Left colon (tissue), 2 donors: ENCODE measurements at regions not wholly inside any gene's neighbourhood (a gene's known extent, or its start where the extent isn't known, plus 50 kb on each side); places are given as distances from the start of the nearest gene placed in this dataset.
"Not testable (repeated sequence)": the region's sequence is repeated elsewhere in the genome, so short reads cannot be mapped to it uniquely, and the experiment has no call there.

ENCODE experiments used
- ATAC-seq: fragments of 200-7000 bp; cut with Tn5 transposase; one replicate; pipeline ENCODE4 v1.9.1; 2020; ENCODE audit warnings: mild to moderate bottlenecking, moderate library complexity
- DNase-seq, 2 donors: peaks; one replicate each; pipeline ENCODE4 v3.0.0-alpha.2; 2020
- intact Hi-C, 2 donors: fragments of 100-400 bp; cut with DNase I in 1 of 2; cut with micrococcal nuclease in 1 of 2; formaldehyde crosslinking; loops; one replicate each; pipeline versions ENCODE4 v1.11.2 to v1.14.0; 2022; cut with DNase I, micrococcal nuclease
- donor health status: DM: no; HTN: no; CAD: no.
- donor health status: DM: yes; HTN: yes; CAD: no.

DNA sequence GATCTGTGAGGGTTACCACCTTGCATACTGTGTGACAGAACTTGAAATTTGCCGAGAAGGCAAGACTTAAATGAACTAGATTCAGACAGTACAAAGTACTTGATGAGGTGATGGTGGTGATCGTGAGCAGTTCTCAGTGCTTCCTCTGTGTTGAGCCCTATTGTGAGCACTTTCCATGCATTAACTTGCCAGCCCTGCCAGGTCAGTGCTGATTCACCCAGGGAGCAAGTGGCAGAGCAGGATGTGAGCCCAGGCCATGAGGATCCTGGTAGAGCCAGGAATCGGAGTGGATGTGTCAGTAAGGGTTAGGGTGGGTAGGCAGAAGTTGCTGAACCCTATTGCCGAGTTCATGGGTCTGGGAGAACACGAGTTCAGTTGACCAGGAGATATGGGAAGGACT is 4545.7 kb upstream of the TPTE start:
- intact Hi-C loops, ATAC-seq, DNase-seq: not testable (repeated sequence)

DNA sequence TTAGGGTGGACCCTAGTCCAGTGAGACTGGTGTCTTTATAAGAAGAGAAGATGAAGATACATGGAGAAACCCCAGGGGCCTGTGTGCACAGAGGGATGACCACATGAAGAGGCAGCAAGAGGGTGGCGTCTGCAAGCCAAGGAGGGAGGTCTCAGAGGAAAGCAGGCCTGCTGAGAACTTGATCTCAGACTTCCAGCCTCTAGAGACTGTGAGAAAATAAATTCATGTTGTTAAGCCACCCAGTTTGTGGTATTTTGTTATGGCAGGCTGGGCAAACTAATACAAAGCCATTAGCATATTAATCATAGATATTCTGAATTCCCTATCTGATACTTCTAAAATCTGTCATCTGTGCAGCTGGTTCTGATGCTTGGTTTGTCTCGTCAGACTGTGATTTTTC is 4523.8 kb upstream of the TPTE start:
- ATAC-seq, intact Hi-C loops, DNase-seq: not testable (repeated sequence)

DNA sequence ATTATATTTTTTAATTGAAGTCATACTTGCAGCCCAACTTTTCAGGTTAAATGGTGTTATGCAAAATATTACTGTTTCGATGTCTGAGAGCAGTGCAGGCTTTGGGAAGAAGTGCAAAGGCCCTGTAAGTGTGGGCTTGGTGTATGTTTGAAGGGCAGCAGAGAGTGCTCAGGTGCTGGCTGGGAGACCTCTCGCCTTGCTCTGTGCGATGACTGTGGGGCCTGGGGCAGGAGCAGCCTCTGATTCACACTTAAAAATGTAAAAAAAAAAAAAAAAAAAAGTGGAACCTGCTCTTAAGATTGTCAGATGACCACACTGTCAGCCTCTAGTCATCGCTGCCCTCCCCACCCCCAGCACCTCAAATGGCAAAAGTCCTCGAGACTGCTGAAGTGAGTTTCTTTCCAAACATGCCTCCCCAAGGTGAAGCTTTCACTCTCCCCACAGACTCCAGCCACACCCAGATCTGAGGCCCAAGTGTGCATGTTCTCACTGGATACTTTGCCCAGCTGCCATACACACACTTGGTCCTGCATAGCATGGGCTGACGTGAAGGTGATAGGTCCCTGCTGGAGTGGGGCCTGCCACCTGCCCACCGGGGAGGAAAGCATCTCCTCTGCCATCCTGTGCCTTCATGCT is 4505.8 kb upstream of the TPTE start:
- intact Hi-C loops, DNase-seq: not testable (repeated sequence)
- ATAC-seq = peak; percentile 46

- ATAC-seq, intact Hi-C loops: not testable (repeated sequence)
Measured at GRCh38 chr21:6020460-6020859, 4500.9 kb upstream of the TPTE start.

DNA sequence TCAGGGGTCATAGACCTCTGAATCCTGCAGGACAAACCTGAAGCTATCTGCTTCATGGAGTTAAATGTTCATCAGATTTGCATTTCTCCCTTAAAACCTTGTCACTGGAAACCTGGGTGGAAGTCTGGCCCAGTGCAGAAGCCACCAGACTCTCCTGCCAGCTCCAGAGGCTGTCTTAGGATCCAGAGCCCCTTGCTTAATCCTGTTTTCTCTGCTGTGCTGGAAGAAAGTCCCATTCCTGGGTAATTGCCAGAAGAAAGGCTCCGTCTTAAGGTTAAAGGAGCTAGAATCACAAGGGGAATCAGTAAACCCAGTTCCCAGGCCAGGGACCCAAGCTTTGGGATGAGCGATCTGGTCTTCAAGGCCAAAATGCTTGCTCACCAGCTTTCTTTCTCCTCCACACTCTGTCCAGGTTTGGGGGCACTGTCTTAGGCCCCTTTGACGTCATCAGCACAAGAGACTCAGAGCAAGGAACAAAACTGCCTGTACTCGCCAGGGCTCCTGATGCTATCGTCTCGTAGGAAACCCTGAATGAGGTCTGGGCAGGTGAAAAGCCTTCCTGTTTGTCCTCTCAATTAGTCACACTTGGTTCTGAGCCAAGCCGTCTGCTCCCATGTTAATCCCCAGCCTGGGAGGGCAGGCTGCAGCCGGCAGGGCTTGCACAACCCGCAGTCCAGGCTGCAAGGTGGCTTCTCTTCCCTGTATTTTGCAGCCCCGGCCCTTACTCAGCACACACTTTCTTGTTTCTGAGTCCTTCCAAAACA is 4500.2 kb upstream of the TPTE start:
- intact Hi-C loops, DNase-seq: not testable (repeated sequence)
- peak; percentile 78 for ATAC-seq

More at GRCh38 chr21:6020460-6020859, 4500.9 kb upstream of the TPTE start:
- not testable (repeated sequence) for DNase-seq

GRCh38 chr21:6021717-6022270 is 4499.6 kb upstream of the TPTE start:
- intact Hi-C loops, DNase-seq: not testable (repeated sequence)
- peak; percentile 59 for ATAC-seq

DNA sequence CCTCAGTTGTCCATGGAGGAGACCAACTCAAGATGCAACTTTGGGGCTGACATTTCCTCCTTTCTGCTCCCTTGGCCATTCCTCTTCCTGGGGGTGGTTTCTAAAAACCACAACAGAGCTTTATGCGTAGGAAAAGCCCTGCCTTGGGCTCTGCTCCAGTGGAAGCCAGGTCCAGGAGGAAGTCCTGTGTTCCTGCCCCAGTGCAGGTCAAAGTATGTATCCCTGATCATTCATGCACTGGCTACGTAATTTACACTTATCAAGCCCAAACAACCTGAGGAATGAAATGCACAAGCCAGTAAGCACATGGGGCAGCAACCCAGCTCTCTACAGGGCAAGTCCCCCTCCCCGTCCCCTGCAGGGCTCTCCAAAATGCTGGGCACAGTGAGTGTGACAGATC is 4498.1 kb upstream of the TPTE start:
- DNase-seq, intact Hi-C loops: not testable (repeated sequence)
- ATAC-seq = peak; percentile 68

GRCh38 chr21:6025139-6025538 is 4496.2 kb upstream of the TPTE start:
- intact Hi-C loops, DNase-seq: not testable (repeated sequence)
- ATAC-seq = peak; percentile 20

DNA sequence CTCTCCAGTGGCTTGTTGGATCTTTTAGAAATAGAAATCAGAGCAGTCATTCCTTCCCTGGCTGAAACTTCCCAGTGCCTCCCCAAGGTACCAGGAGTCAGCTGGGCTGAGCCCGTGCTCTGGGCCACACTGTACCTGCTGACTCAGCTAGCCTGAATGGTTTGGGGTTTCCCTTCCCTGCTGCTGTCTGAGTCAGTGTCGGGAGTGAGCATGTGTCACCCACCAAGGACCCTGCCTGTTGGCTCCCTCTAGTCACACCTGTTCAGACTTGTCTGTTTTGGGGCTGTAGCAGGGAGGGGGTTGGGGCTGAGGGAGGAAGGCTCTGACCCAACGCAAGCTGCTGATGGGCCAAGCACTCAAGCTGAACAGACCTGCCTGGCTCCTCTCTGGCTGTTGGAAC is 4493.9 kb upstream of the TPTE start:
- intact Hi-C loops, DNase-seq, ATAC-seq: not testable (repeated sequence)

GRCh38 chr21:6034124-6034678 is 4487.2 kb upstream of the TPTE start:
- not testable (repeated sequence) for ATAC-seq

DNA sequence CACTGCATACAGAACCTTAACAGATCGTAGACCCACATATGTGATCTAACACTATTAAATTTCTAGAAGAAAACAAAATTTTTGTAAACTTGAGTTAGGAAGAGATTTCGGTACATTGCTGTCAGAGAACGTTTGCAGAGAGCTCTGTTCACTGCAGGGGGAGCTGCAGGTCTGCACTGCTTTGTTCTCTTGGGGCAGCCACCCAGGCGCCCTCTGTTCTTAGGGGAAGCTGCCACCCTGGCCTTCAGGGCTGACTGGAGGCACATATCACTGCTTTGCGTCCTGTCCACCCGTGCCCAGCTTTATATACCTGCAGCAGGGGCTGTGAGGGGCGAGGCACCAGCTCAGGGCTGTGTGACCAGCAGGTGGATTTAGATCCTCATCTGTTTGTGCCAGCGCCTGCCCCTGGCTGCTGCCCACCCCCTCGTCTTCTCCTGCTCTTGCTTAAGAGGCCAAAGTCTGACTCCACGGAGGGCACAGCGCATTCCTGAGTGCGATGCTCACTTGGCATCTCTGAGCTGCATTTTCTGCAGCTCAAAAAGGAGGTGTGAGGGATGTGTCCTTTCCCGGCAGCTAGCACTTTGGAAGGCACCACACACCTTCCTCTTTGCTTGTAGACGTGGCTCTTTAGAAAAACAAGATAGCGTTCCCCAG is 4486.4 kb upstream of the TPTE start:
- peak; percentile 61 for ATAC-seq
- intact Hi-C loops, DNase-seq: not testable (repeated sequence)

More at GRCh38 chr21:6034124-6034678, 4487.2 kb upstream of the TPTE start:
- intact Hi-C loops, DNase-seq: not testable (repeated sequence)

GRCh38 chr21:6035474-6036155 is 4485.8 kb upstream of the TPTE start:
- peak; percentile 93 for ATAC-seq
- DNase-seq, intact Hi-C loops: not testable (repeated sequence)

- DNase-seq, ATAC-seq, intact Hi-C loops: not testable (repeated sequence)
Measured at GRCh38 chr21:6039224-6039623, 4482.2 kb upstream of the TPTE start.

DNA sequence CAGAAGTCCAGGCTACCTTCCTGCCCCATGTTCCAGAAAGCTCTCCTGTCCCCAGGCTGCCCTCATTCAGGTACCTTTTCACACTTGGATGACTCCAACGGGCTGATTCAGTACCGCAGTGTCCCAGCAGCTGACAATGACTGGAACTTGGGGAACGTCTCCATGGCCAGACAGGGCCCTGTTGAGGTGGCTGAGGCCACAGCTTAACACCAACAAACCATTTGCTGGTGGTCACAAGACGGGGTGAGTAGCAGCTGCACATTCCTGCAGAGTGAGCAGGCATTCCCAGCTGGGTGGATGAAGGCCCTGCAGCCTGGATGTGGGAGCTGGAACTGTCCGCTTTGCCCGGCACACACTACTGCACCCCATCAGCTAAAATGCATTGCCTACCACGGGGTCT is 4481.3 kb upstream of the TPTE start:
- intact Hi-C loops, DNase-seq, ATAC-seq: not testable (repeated sequence)

- ATAC-seq = peak; percentile 75
- DNase-seq, intact Hi-C loops: not testable (repeated sequence)
Measured at GRCh38 chr21:6043430-6044275, 4477.7 kb upstream of the TPTE start.

DNA sequence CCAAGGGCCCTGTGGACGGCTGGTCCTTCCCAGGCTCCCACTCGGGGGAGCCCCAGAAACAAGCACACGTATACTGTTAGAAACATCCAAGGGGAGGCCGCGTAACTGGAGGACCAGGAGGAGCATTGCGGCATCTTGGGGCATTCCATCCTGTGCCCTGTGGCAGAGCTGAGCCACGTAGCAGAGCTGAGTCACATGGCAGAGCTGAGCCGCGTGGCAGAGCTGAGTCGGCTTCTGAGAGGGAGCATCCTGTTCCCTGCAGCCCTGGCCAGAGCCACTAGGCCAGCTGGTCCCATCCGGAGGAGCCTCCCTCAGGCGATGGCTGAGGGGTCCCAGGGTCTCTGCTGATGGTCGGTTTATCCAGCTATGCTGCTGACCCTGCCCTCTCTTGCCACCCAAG is 4476.7 kb upstream of the TPTE start:
- DNase-seq, intact Hi-C loops, ATAC-seq: not testable (repeated sequence)

GRCh38 chr21:6049930-6050329 is 4471.5 kb upstream of the TPTE start:
- ATAC-seq, intact Hi-C loops, DNase-seq: not testable (repeated sequence)
